Posterior vena cava (tissue), 2 donors: ENCODE measurements at regions not wholly inside any gene's neighbourhood (a gene's known extent, or its start where the extent isn't known, plus 50 kb on each side); places are given as distances from the start of the nearest gene placed in this dataset.
"Not testable (repeated sequence)": the region's sequence is repeated elsewhere in the genome, so short reads cannot be mapped to it uniquely, and the experiment has no call there.

Experiments
- DNase-seq: peaks from one replicate; pipeline ENCODE4 v3.0.0-alpha.2; 2020; ENCODE audit warnings: low spot score
- intact Hi-C, 2 donors: fragments of 100-400 bp; cut with DNase I; formaldehyde crosslinking; loops; one replicate each; pipeline versions ENCODE4 v1.14.1 to v1.14.2; 2022 to 2023
- donor health status: DM: yes; HTN: yes; CAD: no.
- donor health status: DM: yes; HTN: yes; CAD: no.

- DNase-seq = no peak
- intact Hi-C loops = no loop called here
Observed at GRCh38 chr11:54927704-54928103, 221.1 kb downstream of the OR4A5 start.

DNA sequence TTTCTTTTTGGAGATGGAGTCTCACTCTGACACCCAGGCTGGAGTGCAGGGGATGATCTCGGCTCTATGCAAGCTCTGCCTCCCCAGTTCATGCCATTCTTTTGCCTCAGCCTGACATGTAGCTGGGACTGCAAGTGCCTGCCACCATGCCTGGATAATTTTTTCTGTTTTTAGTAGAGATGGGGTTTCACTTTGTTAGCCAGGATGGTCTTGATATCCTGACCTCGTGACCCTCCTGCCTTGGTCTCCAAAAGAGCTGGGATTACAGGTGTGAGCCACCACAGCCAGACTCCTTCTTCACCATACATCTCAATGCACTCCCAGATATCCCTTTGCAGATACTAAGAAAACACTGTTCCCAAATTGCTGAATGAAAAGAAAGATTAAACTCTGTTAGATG lies 224.3 kb downstream of the OR4A5 start:
- DNase-seq = peak; percentile 48
- intact Hi-C loops = no loop called here

- no peak for DNase-seq
- intact Hi-C loops = loop anchor here in 1 of 2 donors (5.0 kb wide), 1 partner anchor 377 kb away; no protein-coding TSS in a partner anchor
Observed at GRCh38 chr11:54944211-54944610, 237.6 kb downstream of the OR4A5 start.

DNA sequence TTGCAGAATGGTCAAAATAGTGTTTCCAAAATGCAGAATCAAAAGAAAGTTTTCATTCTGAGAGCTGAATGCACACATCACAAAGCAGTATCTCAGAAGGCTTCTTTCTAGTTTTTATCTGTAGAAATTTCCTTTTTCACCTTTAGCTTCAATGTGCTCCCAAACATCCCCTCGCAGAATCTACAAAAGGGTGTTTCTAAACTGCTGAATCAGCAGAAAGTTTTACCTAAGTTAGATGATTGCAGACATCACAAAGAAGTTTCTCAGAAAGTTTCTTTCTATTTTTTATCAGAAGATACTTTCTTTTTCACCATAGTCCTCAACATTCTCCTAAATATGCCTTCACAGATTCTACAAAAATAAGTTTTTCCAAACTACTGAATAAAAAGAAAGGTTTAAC lies 239.8 kb downstream of the OR4A5 start:
- no peak for DNase-seq
- intact Hi-C loops = no loop called here

GRCh38 chr11:54947175-54947574 lies 240.5 kb downstream of the OR4A5 start:
- intact Hi-C loops = not testable (repeated sequence)
- peak; percentile 47 for DNase-seq

DNA sequence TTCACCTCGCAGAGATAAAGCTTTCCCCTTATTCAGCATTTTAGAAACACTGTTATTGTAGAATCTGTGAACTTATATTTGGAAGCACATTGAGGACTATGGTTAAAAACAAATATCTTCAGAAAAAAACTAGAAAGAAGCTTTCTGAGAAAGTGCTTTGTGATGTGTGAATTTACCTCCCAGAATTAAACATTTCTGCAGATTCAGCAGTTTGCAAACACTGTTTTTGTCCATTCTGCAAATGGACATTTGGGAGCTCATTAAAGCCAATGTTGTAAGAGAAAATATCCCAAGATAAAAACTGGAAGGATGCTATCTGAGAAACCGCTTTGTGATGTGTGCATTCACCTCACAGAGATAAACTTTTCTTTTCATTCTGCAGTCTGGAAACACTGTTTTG lies 272.7 kb downstream of the OR4A5 start:
- intact Hi-C loops = no loop called here
- no peak for DNase-seq

DNA sequence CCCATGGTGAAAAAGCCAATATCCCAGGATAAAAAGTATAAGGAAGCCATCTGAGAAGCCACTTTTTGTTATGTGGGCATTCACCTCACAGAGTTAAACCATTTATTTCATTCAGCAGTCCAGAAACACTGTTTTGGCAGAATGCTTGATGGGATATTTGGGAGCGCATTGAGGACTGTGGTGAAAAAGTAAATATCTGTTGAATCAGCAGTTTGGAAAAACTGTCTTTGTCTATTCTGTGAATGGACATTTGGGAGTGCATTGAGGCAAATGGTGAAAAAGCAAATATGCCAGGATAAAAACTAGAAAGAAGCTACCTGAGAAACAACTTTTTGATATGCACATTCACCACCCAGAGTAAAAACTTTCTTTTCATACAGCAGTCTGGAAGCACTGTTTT lies 276.2 kb upstream of the TRIM48 start:
- DNase-seq = no peak
- intact Hi-C loops = no loop called here

DNA sequence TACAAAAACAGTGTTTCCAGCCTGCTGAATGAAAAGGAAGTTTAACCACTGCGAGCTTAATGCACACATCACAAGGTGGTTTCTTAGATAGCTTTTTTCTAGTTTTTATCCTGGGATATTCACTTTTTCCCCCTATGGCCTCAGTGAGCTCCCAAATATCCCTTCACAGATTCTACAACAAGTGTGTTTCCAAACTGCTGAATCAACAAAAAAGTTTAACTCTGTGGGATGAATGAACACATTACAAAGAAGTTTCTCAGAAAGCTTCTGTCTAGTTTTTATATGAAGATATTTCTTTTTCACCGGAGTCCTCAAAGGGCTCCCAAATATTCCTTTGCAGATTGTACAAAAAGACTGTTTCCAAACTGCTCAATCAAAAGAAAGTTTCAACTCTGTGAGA lies 233.1 kb upstream of the TRIM48 start:
- intact Hi-C loops, DNase-seq: not testable (repeated sequence)

- no peak for DNase-seq
- intact Hi-C loops = no loop called here
Observed at GRCh38 chr11:55054723-55055122, 207.2 kb upstream of the TRIM48 start.

GRCh38 chr11:55084588-55084987 lies 177.4 kb upstream of the TRIM48 start:
- intact Hi-C loops = not testable (repeated sequence)
- peak; percentile 35 for DNase-seq

DNA sequence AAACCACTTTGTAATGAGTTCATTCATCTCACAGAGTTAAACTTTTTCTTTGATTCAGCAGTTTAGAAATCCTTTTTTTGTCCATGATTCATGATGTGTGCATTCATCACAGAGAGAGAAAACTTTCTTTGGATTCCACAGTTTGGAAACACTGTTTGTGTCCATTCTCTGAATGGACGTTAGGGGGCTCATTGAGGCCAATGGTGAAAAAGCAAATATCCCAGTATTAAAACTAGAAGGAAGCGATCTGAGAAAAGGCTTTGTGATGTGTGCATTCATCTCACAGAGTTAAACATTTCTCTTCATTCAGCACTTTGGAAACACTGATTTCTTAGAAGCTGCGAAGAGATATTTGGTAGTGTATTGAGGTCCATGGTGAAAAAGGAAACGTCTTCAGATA lies 155.6 kb upstream of the TRIM48 start:
- intact Hi-C loops = no loop called here

More for the DNA sequence above, 155.6 kb upstream of the TRIM48 start:
- no peak for DNase-seq
